Thyroid gland (tissue), 4 donors: ENCODE measurements at regions not wholly inside any gene's neighbourhood (a gene's known extent, or its start where the extent isn't known, plus 50 kb on each side); places are given as distances from the start of the nearest gene placed in this dataset.

ENCODE experiments used
- POLR2A ChIP-seq, 2 donors: fragments of 450-650 bp; IDR thresholded peaks; one replicate each; pipeline ENCODE4 v1.6.1; 2017; ENCODE audit warnings: antibody characterized with exemption in 2 of 2, mild to moderate bottlenecking in 2 of 2, moderate library complexity in 1 of 2
- TF ChIP-seq, protein P1 (sequence below), 6 experiments: fragments of 200-600 bp in 3 of 6; fragments of 450-650 bp in 3 of 6; sonication (generic) in 3 of 6; IDR thresholded peaks; one replicate each; pipeline ENCODE4 v1.5.1; 2016 to 2019; ENCODE audit warnings: antibody characterized with exemption in 6 of 6, mild to moderate bottlenecking in 2 of 6, inconsistent platforms in 1 of 6, moderate library complexity in 1 of 6

GRCh38 chr20:2238601-2239000 lies 57.2 kb upstream of the TGM3 start:
- TF ChIP-seq, protein P1, sequence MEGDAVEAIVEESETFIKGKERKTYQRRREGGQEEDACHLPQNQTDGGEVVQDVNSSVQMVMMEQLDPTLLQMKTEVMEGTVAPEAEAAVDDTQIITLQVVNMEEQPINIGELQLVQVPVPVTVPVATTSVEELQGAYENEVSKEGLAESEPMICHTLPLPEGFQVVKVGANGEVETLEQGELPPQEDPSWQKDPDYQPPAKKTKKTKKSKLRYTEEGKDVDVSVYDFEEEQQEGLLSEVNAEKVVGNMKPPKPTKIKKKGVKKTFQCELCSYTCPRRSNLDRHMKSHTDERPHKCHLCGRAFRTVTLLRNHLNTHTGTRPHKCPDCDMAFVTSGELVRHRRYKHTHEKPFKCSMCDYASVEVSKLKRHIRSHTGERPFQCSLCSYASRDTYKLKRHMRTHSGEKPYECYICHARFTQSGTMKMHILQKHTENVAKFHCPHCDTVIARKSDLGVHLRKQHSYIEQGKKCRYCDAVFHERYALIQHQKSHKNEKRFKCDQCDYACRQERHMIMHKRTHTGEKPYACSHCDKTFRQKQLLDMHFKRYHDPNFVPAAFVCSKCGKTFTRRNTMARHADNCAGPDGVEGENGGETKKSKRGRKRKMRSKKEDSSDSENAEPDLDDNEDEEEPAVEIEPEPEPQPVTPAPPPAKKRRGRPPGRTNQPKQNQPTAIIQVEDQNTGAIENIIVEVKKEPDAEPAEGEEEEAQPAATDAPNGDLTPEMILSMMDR (IDR thresholded peaks at IDR 0.05): no peak
- no peak for TF ChIP-seq POLR2A (IDR thresholded peaks at IDR 0.05)
